GM18498 (cell line): ENCODE measurements at regions not wholly inside any gene's neighbourhood (a gene's known extent, or its start where the extent isn't known, plus 50 kb on each side); places are given as distances from the start of the nearest gene placed in this dataset.

Experiments used
- ATAC-seq: cut with Tn5 transposase; IDR thresholded peaks from one replicate; pipeline ENCODE4 v1.9.1; 2021; ENCODE audit warnings: mild to moderate bottlenecking, moderate library complexity; ENCODE audit not compliant: unreplicated experiment

GRCh38 chr13:105291987-105292386, 1243.5 kb downstream of the EFNB2 start:
- ATAC-seq: no peak

GRCh38 chr13:105290596-105290995, 1244.9 kb downstream of the EFNB2 start:
- ATAC-seq: no peak

DNA sequence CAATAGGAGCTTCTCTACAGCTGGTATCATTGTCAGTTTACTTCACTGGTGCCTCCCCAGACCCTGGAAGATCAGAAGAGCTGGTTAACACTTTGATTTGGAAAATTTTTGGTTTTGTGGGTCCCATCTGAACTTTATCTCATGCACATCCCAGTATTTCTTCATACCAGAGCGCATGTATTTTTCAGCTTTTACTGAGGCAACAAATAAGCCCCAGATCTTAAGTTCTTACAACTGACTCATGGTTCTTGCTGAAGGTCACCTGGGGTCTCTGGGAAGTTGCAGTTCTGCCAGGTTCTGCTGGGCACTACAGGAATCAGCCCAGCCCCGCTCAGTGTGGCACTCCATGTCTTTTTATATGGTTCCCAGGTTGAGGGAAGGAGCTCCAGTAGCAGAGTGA, 1249.9 kb downstream of the EFNB2 start:
- ATAC-seq: no peak

- no peak for ATAC-seq
These were observed 1252.8 kb downstream of the EFNB2 start for GRCh38 chr13:105282406-105283285.

GRCh38 chr13:105278943-105279381, 1256.5 kb downstream of the EFNB2 start:
- ATAC-seq: no peak

- no peak for ATAC-seq
These were observed 1258.9 kb downstream of the EFNB2 start for GRCh38 chr13:105276571-105276970.

- ATAC-seq: no peak
These were observed 1261.7 kb downstream of the EFNB2 start for GRCh38 chr13:105273665-105274222.

GRCh38 chr13:105272660-105273631, 1262.5 kb downstream of the EFNB2 start:
- no peak for ATAC-seq

- no peak for ATAC-seq
These were observed 1268.8 kb downstream of the EFNB2 start for GRCh38 chr13:105266615-105267014.

DNA sequence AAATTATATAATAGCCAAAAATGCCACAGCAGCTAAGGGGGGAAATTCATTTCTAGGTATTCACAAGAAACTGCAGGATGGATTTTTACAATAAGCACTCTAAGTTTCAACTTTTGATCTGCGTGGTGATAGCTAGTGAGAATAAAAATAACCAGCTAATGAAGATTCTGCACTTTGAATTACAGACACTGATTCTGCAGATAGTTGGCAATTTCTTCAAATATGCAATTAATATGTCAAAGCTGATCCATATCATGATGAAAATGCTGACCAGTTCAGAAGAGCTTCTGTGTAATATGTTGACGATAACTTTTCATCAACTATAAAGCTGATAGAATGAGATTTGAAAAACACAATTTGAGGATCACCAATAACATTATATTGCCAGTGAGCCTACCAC, 1272.9 kb downstream of the EFNB2 start:
- ATAC-seq: no peak

- no peak for ATAC-seq
These were observed 1276.0 kb downstream of the EFNB2 start for GRCh38 chr13:105259426-105259825.

DNA sequence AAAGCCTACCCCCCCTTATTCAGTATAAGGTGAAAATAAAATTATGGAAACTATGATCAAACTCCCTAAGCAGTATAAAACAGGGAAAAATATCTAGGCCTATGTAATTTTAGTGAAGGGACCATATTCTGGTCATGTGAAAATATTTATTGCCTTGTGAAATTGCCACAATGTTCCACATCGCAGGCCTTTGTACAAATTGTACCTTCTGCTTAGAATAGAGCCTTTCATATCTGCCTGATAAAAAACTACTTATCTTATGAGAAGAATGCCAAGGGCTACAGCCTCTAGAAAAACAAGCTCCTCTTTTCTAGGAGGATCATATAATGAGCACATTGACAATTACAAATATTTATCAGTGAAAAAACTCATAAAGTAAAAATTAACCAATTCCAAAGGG, 1280.0 kb downstream of the EFNB2 start:
- no peak for ATAC-seq

DNA sequence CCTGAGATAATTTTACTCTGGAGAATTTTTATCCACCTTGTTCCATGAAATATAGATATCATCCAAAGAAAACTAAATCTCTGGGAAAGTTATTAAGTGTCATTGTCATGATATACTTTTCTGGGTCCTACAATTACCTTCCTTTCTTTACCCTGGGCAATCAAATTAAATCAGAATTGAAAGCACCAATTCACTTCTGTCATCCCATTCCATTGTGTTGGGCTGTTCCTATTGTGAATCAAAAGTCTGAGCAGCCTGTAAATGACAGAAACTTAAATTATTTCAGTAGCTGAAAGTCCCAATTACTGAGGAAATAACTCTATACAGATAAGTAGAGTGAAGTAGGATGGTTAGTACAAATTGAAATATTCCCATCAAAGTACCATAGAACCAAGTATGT, 1284.2 kb downstream of the EFNB2 start:
- no peak for ATAC-seq

- no peak for ATAC-seq
These were observed 1287.6 kb downstream of the EFNB2 start for GRCh38 chr13:105247830-105248229.

DNA sequence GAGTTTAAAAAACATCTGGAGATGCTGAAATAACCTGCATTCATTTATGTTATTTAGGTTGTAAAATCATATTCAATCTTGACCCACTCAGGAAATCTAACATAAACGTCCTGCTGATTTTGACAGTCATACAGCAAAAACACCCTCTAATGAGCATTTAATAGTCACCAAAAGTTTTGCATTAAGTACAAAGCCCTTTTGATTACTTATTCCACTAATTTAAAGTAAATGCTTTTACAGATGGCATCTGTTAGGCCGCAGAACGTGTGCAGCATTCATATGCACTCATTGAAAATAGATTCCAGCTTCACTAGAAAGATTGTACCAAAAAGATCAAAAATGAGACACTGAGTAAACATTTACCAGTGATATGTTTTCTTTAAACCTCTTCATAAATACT, 1295.1 kb downstream of the EFNB2 start:
- ATAC-seq: no peak

DNA sequence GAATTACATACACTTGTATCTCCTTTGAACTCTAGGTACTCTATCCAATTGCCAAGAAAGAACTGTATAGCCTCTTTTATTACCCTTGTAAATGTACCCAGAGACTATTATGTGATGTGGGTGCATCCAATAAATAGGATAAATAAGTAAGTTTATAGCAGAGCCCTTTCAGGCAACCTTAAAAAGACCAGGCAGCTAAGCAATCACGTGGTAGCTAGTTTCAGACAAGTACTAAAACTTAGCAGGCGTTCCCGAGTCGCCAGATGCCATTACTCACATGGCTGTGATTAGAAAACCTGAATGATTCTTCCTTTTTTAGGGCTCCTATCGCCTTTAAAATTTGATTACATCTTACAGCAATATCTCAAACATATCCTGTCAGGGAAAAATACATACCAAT, 1303.0 kb downstream of the EFNB2 start:
- no peak for ATAC-seq

DNA sequence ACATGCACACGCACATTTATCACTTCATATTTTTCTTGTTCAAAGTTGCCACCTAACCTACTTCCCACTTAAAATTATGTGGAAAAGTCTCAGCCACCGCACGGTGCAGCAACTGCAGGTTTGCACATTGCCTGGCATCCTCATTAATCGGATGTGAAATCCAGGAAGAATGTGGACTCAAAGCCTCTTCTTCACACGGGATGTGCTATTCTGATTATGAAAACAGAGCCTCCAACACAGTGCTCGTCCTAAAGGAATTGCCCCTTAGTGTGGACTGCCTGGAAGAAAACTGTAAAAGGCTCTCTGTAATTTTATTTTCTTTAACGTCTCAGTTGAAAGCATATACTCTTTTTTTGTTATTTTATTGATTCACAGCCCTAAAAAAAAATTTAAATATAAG, 1303.5 kb downstream of the EFNB2 start:
- ATAC-seq: no peak

- no peak for ATAC-seq
These were observed 1303.9 kb downstream of the EFNB2 start for GRCh38 chr13:105231579-105231978.

- no peak for ATAC-seq
These were observed 1314.6 kb downstream of the EFNB2 start for GRCh38 chr13:105220881-105221280.

DNA sequence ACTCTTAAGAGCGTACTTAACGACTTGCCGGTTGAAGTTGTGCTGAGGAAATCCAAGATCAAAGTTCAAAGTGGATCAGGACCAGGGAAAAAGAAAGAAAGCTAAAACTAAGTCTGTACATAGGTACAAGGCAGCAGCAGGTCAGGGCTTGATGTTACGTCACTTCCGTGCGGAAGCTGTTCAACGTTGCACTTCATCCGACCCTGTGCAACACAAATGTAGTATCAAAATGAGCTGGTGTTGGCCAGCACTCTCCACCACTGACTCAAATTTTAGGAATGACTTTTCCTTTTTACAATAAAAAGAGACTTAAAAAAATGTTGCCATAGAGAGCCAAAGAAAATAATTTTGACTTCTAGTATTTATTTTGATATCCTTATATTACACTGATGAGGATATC, 1315.4 kb downstream of the EFNB2 start:
- ATAC-seq: no peak

DNA sequence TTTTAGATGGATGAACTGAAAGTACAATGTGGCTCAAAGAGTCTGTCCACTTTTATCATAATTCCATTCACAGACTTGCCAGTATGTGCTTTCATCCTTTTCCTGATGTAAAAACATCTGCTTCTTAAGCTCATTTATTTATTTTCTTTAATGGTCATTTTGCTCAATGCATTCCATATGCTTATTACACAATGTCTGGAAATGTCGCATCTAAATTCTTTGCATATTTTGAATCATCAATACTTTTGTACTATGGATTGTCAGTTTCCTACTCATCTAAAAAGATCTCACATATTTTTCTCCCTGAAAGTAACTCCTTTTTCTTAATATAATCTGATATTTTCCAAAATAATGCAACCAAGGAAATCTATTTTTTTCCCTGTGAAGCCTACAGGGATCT, 1315.8 kb downstream of the EFNB2 start:
- no peak for ATAC-seq
